ENCODE measurements at regions not wholly inside any gene's neighbourhood (a gene's known extent, or its start where the extent isn't known, plus 50 kb on each side); places are given as distances from the start of the nearest gene placed in this dataset.

- no peaks in the 10 kb centered on the region for H3K79me2 ChIP-seq (ENCODE audit: insufficient read depth)
- H2AFZ ChIP-seq (ENCODE audit: low read depth), result no peak overlapping the region
- H3K9ac ChIP-seq, result no peak overlapping the region
- CTCF ChIA-PET, result interaction anchor here (1.0 to 2.8 kb wide), 3 partner anchors 8 to 206 kb away, joined by 3 to 12 read pairs (median 3); no protein-coding TSS in a partner anchor
- peaks cover 20% of the 10 kb centered on the region; the same call in 1 of the 2 replicates for H3K27me3 ChIP-seq (ENCODE audit: insufficient read depth)
- no peak overlapping the region for H3K4me2 ChIP-seq
- POLR2A ChIA-PET, result no interaction called here
- H3K27ac ChIP-seq (ENCODE audit: low read depth in 2 of 2, low read length in 1 of 2), result no peak overlapping the region
- H3K36me3 ChIP-seq (replicated peaks in 1 of 2; ENCODE audit: control insufficient read depth in 1 of 2, insufficient read depth in 2 of 2, low read length in 1 of 2), result no peaks in the 10 kb centered on the region
- H3K9me3 ChIP-seq, result no peaks in the 10 kb centered on the region
- H3K9me2 ChIP-seq, result no peaks in the 10 kb centered on the region
- H3K4me1 ChIP-seq (ENCODE audit: control insufficient read depth in 1 of 2, insufficient read depth in 2 of 2, low read depth in 1 of 2, low read length in 1 of 2), result no peaks in the 10 kb centered on the region
- H3F3A ChIP-seq (replicated peaks; ENCODE audit: insufficient read depth), result no peaks in the 10 kb centered on the region
- no peak for DNase-seq
- H3K4me3 ChIP-seq (ENCODE audit: low read depth in 2 of 2, low read length in 1 of 2), result no peak overlapping the region
- WGBS (ENCODE audit: low lambda C conversion rate), result 10% methylated on average over 10 of the region's 10 CpGs
- no peaks in the 10 kb centered on the region for H4K20me1 ChIP-seq (ENCODE audit: insufficient read depth)
- TF ChIP-seq GABPA (IDR thresholded peaks at IDR 0.05; ENCODE audit: low read depth) (no peak), ZBTB33 (IDR thresholded peaks at IDR 0.05; ENCODE audit: borderline replicate concordance, low read depth) (no peak), USF2 (IDR thresholded peaks at IDR 0.05; ENCODE audit: borderline replicate concordance, low read depth, low read length) (no peak), CHD2 (IDR thresholded peaks at IDR 0.05; ENCODE audit: low read length, partially characterized antibody) (no peak), PBX3 (IDR thresholded peaks at IDR 0.05) (no peak), FOXM1 (IDR thresholded peaks at IDR 0.05; ENCODE audit: low read depth) (no peak), TCF12 (IDR thresholded peaks at IDR 0.05) (no peak), EZH2phosphoT487 (IDR thresholded peaks at IDR 0.05; ENCODE audit: borderline replicate concordance, low read depth) (no peak), NFIC (IDR thresholded peaks at IDR 0.05; ENCODE audit: borderline replicate concordance) (no peak), EP300 (IDR thresholded peaks at IDR 0.05; ENCODE audit: borderline replicate concordance in 1 of 2, low read depth in 1 of 2, low read length in 1 of 2) (no peak)
These were observed 74.2 kb downstream of the LSM5 start for GRCh38 chr7:32415936-32416335.

GRCh38 chr7:32415519-32415918, 74.7 kb downstream of the LSM5 start:
- CTCF ChIA-PET, result interaction anchor here (1.0 to 2.8 kb wide), 2 partner anchors 12 to 205 kb away, joined by 3 to 12 read pairs; no protein-coding TSS in a partner anchor
- no peak overlapping the region for H3K9ac ChIP-seq
- no peak for DNase-seq
- H2AFZ ChIP-seq (ENCODE audit: low read depth), result no peak overlapping the region
- no peaks in the 10 kb centered on the region for H3K79me2 ChIP-seq (ENCODE audit: insufficient read depth)
- H3K4me3 ChIP-seq (ENCODE audit: low read depth in 2 of 2, low read length in 1 of 2), result no peak overlapping the region
- H3K27ac ChIP-seq (ENCODE audit: low read depth in 2 of 2, low read length in 1 of 2), result no peak overlapping the region
- H3F3A ChIP-seq (replicated peaks; ENCODE audit: insufficient read depth), result no peaks in the 10 kb centered on the region
- POLR2A ChIA-PET, result no interaction called here
- H3K4me1 ChIP-seq (ENCODE audit: control insufficient read depth in 1 of 2, insufficient read depth in 2 of 2, low read depth in 1 of 2, low read length in 1 of 2), result no peaks in the 10 kb centered on the region
- no peak for TF ChIP-seq MXI1 (IDR thresholded peaks at IDR 0.05; ENCODE audit: low read depth, low read length)
- no peak for TF ChIP-seq EP300 (IDR thresholded peaks at IDR 0.05; ENCODE audit: borderline replicate concordance in 1 of 2, low read depth in 1 of 2, low read length in 1 of 2)
- TF ChIP-seq TEAD4 (IDR thresholded peaks at IDR 0.05; ENCODE audit: borderline replicate concordance, insufficient read depth), result no peak
- no peak for TF ChIP-seq RAD21 (IDR thresholded peaks at IDR 0.05; ENCODE audit: low read length)
- TF ChIP-seq NFIC (IDR thresholded peaks at IDR 0.05; ENCODE audit: borderline replicate concordance), result no peak
- TF ChIP-seq TCF12 (IDR thresholded peaks at IDR 0.05), result no peak
- TF ChIP-seq RCOR1 (IDR thresholded peaks at IDR 0.05; ENCODE audit: low read length), result no peak
- no peak for TF ChIP-seq USF1 (IDR thresholded peaks at IDR 0.05; ENCODE audit: borderline replicate concordance, low read depth)
- TF ChIP-seq MAX (IDR thresholded peaks at IDR 0.05; ENCODE audit: low read depth), result no peak
- TF ChIP-seq TAF1 (IDR thresholded peaks at IDR 0.05; ENCODE audit: borderline replicate concordance, low read depth, low read length), result no peak
- TF ChIP-seq ELF1 (IDR thresholded peaks at IDR 0.05), result no peak
- TF ChIP-seq RFX5 (IDR thresholded peaks at IDR 0.05; ENCODE audit: low read length), result no peak
- no peak for TF ChIP-seq PBX3 (IDR thresholded peaks at IDR 0.05)
- H4K20me1 ChIP-seq (ENCODE audit: insufficient read depth), result no peaks in the 10 kb centered on the region
- WGBS (ENCODE audit: low lambda C conversion rate), result 7% methylated on average over 6 of the region's 6 CpGs
- H3K36me3 ChIP-seq (replicated peaks in 1 of 2; ENCODE audit: control insufficient read depth in 1 of 2, insufficient read depth in 2 of 2, low read length in 1 of 2), result no peaks in the 10 kb centered on the region
- H3K9me2 ChIP-seq, result no peaks in the 10 kb centered on the region
- no peaks in the 10 kb centered on the region for H3K9me3 ChIP-seq
- H3K27me3 ChIP-seq (ENCODE audit: insufficient read depth), result peaks cover 20% of the 10 kb centered on the region; the same call in 1 of the 2 replicates
- H3K4me2 ChIP-seq, result no peak overlapping the region

Data from SK-N-SH (cell line).